Left ventricle myocardium inferior (tissue), 1 donor: ENCODE measurements at regions not wholly inside any gene's neighbourhood (a gene's known extent, or its start where the extent isn't known, plus 50 kb on each side); places are given as distances from the start of the nearest gene placed in this dataset.

ENCODE experiments used
- DNase-seq: peaks from one replicate; pipeline ENCODE4 v3.0.0-alpha.2; 2020
- H3K27ac ChIP-seq: fragments of 200-600 bp; replicated peaks from 2 replicates; pipeline ENCODE4 v1.8.0; 2021
- H3K27me3 ChIP-seq: fragments of 200-600 bp; 2 replicates; pipeline ENCODE4 v1.8.0; 2021; ENCODE audit warnings: low read depth
- H3K36me3 ChIP-seq: fragments of 200-600 bp; 2 replicates; pipeline ENCODE4 v1.8.0; 2021
- H3K4me1 ChIP-seq: fragments of 200-600 bp; 2 replicates; pipeline ENCODE4 v1.8.0; 2021
- H3K4me3 ChIP-seq: fragments of 200-600 bp; 2 replicates; pipeline ENCODE4 v1.8.0; 2021; ENCODE audit warnings: mild to moderate bottlenecking, moderate library complexity
- H3K9me3 ChIP-seq: fragments of 200-600 bp; replicated peaks from 2 replicates; pipeline ENCODE4 v1.8.0; 2021
- CTCF ChIP-seq: fragments of 200-600 bp; IDR thresholded peaks from 2 replicates; pipeline ENCODE4 v1.8.0; 2021; ENCODE audit warnings: antibody characterized with exemption, mild to moderate bottlenecking, borderline replicate concordance
- intact Hi-C: fragments of 100-400 bp; cut with micrococcal nuclease; formaldehyde crosslinking; loops from one replicate; pipeline ENCODE4 v1.11.0; 2022
- donor health status: DM: no; HTN: yes; CAD: no; lungs with severe emphysema.

- Histone ChIP-seq H3K27ac (no peak overlapping the region), H3K4me3 (no peak overlapping the region), H3K36me3 (no peaks in the 10 kb centered on the region), H3K9me3 (peaks cover 12% of the 10 kb centered on the region), H3K27me3 (no peaks in the 10 kb centered on the region), H3K4me1 (no peaks in the 10 kb centered on the region)
- TF ChIP-seq CTCF, result no peak
- intact Hi-C loops, result no loop called here
- no peak for DNase-seq
Observed at GRCh38 chrX:34218063-34218462, 85.9 kb upstream of the FAM47A start.

GRCh38 chrX:34197946-34198345 is 65.8 kb upstream of the FAM47A start:
- no peaks in the 10 kb centered on the region for H3K4me1 ChIP-seq
- intact Hi-C loops, result no loop called here
- no peak overlapping the region for H3K4me3 ChIP-seq
- H3K27ac ChIP-seq, result no peak overlapping the region
- peaks cover 5% of the 10 kb centered on the region for H3K9me3 ChIP-seq
- H3K27me3 ChIP-seq, result no peaks in the 10 kb centered on the region
- no peak for DNase-seq
- no peak for TF ChIP-seq CTCF
- no peaks in the 10 kb centered on the region for H3K36me3 ChIP-seq
